HepG2 (cell line): ENCODE measurements at regions not wholly inside any gene's neighbourhood (a gene's known extent, or its start where the extent isn't known, plus 50 kb on each side); places are given as distances from the start of the nearest gene placed in this dataset.
A peak's percentile ranks its signal among the peaks of the same experiment; 100 is the strongest.

Experiments used
- ATAC-seq: fragments of 200-7000 bp; cut with Tn5 transposase; 3 replicates; pipeline ENCODE4 v1.9.1; 2020; ENCODE audit warnings: mild to moderate bottlenecking, moderate library complexity
- BruUV-seq: library from RNA; stranded (reverse); fragments of 400-500 nt; replicated peaks from 2 replicates; lab custom pipeline; 2021; lab: Mats Ljungman, UMichigan
- CTCF ChIA-PET: fragments of 300-600 bp; formaldehyde crosslinking; extraction: SDS; loops from one replicate; lab custom pipeline; 2021; ENCODE audit warnings: low total read pairs, inconsistent platforms, low intra/inter-chr PET ratio; lab: Yijun Ruan, JAX
- POLR2A ChIA-PET: fragments of 350-600 bp; sonication (Branson Sonifier 250); formaldehyde crosslinking; loops from one replicate; lab custom pipeline; 2020; ENCODE audit warnings: antibody characterized with exemption, inconsistent platforms; lab: Yijun Ruan, JAX
- DNase-seq: peaks from one replicate; pipeline ENCODE4 v3.0.0-alpha.2; 2015; ENCODE audit warnings: low spot score
- FAIRE-seq: peaks from 3 replicates; lab custom pipeline; 2011; peaks lifted over from hg19 to GRCh38; lab: Jason Lieb, UNC
- H2AFZ ChIP-seq: one replicate; pipeline ENCODE4 v1.6.1; 2011; ENCODE audit warnings: low read length, inconsistent platforms
- H3K27ac ChIP-seq: fragments of 300-600 bp; 3 replicates; pipeline ENCODE4 v1.8.0; 2011; ENCODE audit warnings: mixed run types, mild to moderate bottlenecking, mixed read lengths, low read length, inconsistent platforms; ENCODE audit not compliant: insufficient read depth; ENCODE audit errors: extremely low read length
- H3K27me3 ChIP-seq, 2 experiments: fragments of 200-600 bp in 1 of 2; 2 replicates in 1 of 2; 3 replicates in 1 of 2; pipeline versions ENCODE4 v1.6.0 to v1.8.0; 2011; ENCODE audit warnings: low read length in 2 of 2, mild to moderate bottlenecking in 2 of 2, moderate library complexity in 2 of 2, inconsistent platforms in 1 of 2; ENCODE audit not compliant: insufficient read depth in 2 of 2, control insufficient read depth in 1 of 2
- H3K36me3 ChIP-seq, 2 experiments: fragments of 200-600 bp in 1 of 2; replicated peaks in 1 of 2; 2 replicates in 1 of 2; 3 replicates in 1 of 2; pipeline versions ENCODE4 v1.5.1 to v1.8.0; 2011; ENCODE audit warnings: low read length in 2 of 2, inconsistent platforms in 1 of 2; ENCODE audit not compliant: insufficient read depth in 2 of 2, control insufficient read depth in 1 of 2
- H3K4me1 ChIP-seq: 2 replicates; pipeline ENCODE4 v1.5.1; 2012; ENCODE audit warnings: low read length, inconsistent platforms; ENCODE audit not compliant: insufficient read depth
- H3K4me2 ChIP-seq: 2 replicates; pipeline ENCODE4 v1.6.0; 2011; ENCODE audit warnings: low read depth, low read length, inconsistent platforms
- H3K4me3 ChIP-seq, 3 experiments: fragments of 200-600 bp in 1 of 3; sonication (generic), shearing (Covaris generic) in 1 of 3; replicated peaks in 1 of 3; 2 replicates each; pipeline ENCODE4 v1.5.1; 2011 to 2016; ENCODE audit warnings: low read length in 3 of 3, inconsistent platforms in 2 of 3, low read depth in 2 of 3, mild to moderate bottlenecking in 2 of 3, control low read depth in 1 of 3, mixed read lengths in 1 of 3; ENCODE audit not compliant: insufficient read depth in 1 of 3
- H3K79me2 ChIP-seq: one replicate; pipeline ENCODE4 v1.6.1; 2011; ENCODE audit warnings: low read length, inconsistent platforms; ENCODE audit not compliant: insufficient read depth
- H3K9ac ChIP-seq: 2 replicates; pipeline ENCODE4 v1.6.0; 2011; ENCODE audit warnings: mild to moderate bottlenecking, low read depth, low read length, inconsistent platforms; ENCODE audit not compliant: insufficient read depth
- H3K9me3 ChIP-seq: 2 replicates; pipeline ENCODE4 v1.5.1; 2012; ENCODE audit warnings: mild to moderate bottlenecking, low read length
- H4K20me1 ChIP-seq: 2 replicates; pipeline ENCODE4 v1.6.0; 2011; ENCODE audit warnings: inconsistent platforms, mild to moderate bottlenecking, low read length, moderate library complexity; ENCODE audit not compliant: insufficient read depth
- ATF4 ChIP-seq, 2 experiments: fragments of 450-650 bp in 1 of 2; sonication (generic) in 1 of 2; formaldehyde crosslinking; IDR thresholded peaks; 2 replicates each; pipeline versions ENCODE4 v1.5.0 to v1.8.0; 2020 to 2022; ENCODE audit warnings: mild to moderate bottlenecking in 1 of 2, missing genetic modification reagents in 1 of 2
- GABPA ChIP-seq, 2 experiments: IDR thresholded peaks; 2 replicates each; pipeline ENCODE4 v1.6.1; 2011 to 2016; ENCODE audit warnings: low read depth in 2 of 2, low read length in 1 of 2, missing biosample characterization in 1 of 2, missing genetic modification characterization in 1 of 2
- GATAD2A ChIP-seq: IDR thresholded peaks from 2 replicates; pipeline ENCODE4 v1.6.1; 2016
- GLMP ChIP-seq: sonication (generic); formaldehyde crosslinking; IDR thresholded peaks from 2 replicates; pipeline ENCODE4 v1.9.0; 2021; ENCODE audit warnings: missing genetic modification reagents, mild to moderate bottlenecking, borderline replicate concordance
- KLF16 ChIP-seq, 2 experiments: sonication (generic) in 1 of 2; formaldehyde crosslinking in 1 of 2; IDR thresholded peaks; 2 replicates each; pipeline versions ENCODE4 v1.6.1 to v1.8.0; 2016 to 2023; ENCODE audit warnings: missing genetic modification reagents in 2 of 2, missing compliant biosample characterization in 1 of 2
- MEIS2 ChIP-seq: sonication (generic); formaldehyde crosslinking; IDR thresholded peaks from 2 replicates; pipeline ENCODE4 v1.9.0; 2021; ENCODE audit warnings: mild to moderate bottlenecking, missing genetic modification reagents
- RARA ChIP-seq: IDR thresholded peaks from 2 replicates; pipeline ENCODE4 v1.6.1; 2016; ENCODE audit warnings: missing genetic modification reagents, missing compliant biosample characterization
- ZNF274 ChIP-seq: sonication (generic); formaldehyde crosslinking; IDR thresholded peaks from 2 replicates; pipeline ENCODE4 v1.5.1; 2020; ENCODE audit warnings: mild to moderate bottlenecking, missing genetic modification reagents
- ZNF547 ChIP-seq: sonication (generic); formaldehyde crosslinking; IDR thresholded peaks from 2 replicates; pipeline ENCODE4 v1.5.1; 2020; ENCODE audit warnings: mild to moderate bottlenecking, missing genetic modification reagents
- ZNF775 ChIP-seq: sonication (generic); formaldehyde crosslinking; IDR thresholded peaks from 2 replicates; pipeline ENCODE4 v1.4.0; 2020; ENCODE audit warnings: missing genetic modification reagents, mild to moderate bottlenecking, moderate library complexity, borderline replicate concordance
- WGBS: methylation state at CpG from one replicate; pipeline ENCODE4 v1.1.6; 2017; ENCODE audit warnings: low lambda C conversion rate; 5-methylcytosine and 5-hydroxymethylcytosine counted together
- in situ Hi-C: cut with HindIII; loops from 2 replicates; pipeline ENCODE4 v1.10.0; 2017; ENCODE audit warnings: low pct_unique_long_range_greater_than_20kb; ENCODE audit not compliant: extremely low pct_ligation_motif_present
- intact Hi-C: fragments of 100-400 bp; cut with micrococcal nuclease; formaldehyde crosslinking; loops from one replicate; pipeline ENCODE4 v1.10.0; 2022; ENCODE audit not compliant: unreplicated experiment

GRCh38 chr2:239461291-239462190 lies 60.7 kb upstream of the HDAC4 start:
- ATAC-seq (no peak), DNase-seq (no peak), FAIRE-seq (no peak)
- intact Hi-C loops: no loop called here
- 51% methylated on average over 19 of the region's 19 CpGs for WGBS
- Histone ChIP-seq H3K27me3 (peaks cover 2 to 52% of the 10 kb centered on the region in 2 experiments; a peak in 3 of 5 replicates), H3K36me3 (no peaks in the 10 kb centered on the region), H3K9ac (no peak overlapping the region), H3K79me2 (no peaks in the 10 kb centered on the region), H2AFZ (no peak overlapping the region), H3K4me3 (no peak overlapping the region), H3K9me3 (no peaks in the 10 kb centered on the region), H4K20me1 (no peaks in the 10 kb centered on the region), H3K4me2 (no peak overlapping the region), H3K27ac (no peak overlapping the region), H3K4me1 (peaks cover 18% of the 10 kb centered on the region)
- CTCF ChIA-PET: no interaction called here
- no TSS peak for BruUV-seq
- TF ChIP-seq ZNF547 (CRISPR knock-in tag): no peak
- no peak for TF ChIP-seq ZNF775 (CRISPR knock-in tag)
- no peak for TF ChIP-seq GABPA (IDR thresholded peaks at IDR 0.05; ENCODE audit: low read depth, low read length)
- TF ChIP-seq GABPA (CRISPR knock-in tag; IDR thresholded peaks at IDR 0.05; ENCODE audit: low read depth): no peak
- TF ChIP-seq MEIS2 (CRISPR knock-in tag): no peak
- in situ Hi-C loops: no loop called here
- POLR2A ChIA-PET: no interaction called here

GRCh38 chr2:239460780-239461179 lies 60.0 kb upstream of the HDAC4 start:
- FAIRE-seq (no peak), DNase-seq (peak; percentile 29), ATAC-seq (no peak)
- BruUV-seq: no TSS peak
- H3K4me1 ChIP-seq: peaks cover 10% of the 10 kb centered on the region
- no peak overlapping the region for H3K9ac ChIP-seq
- WGBS: 17% methylated on average over 5 of the region's 5 CpGs
- H3K9me3 ChIP-seq: no peaks in the 10 kb centered on the region
- peaks cover 2 to 53% of the 10 kb centered on the region in 2 experiments; a peak in 3 of 5 replicates for H3K27me3 ChIP-seq
- CTCF ChIA-PET: no interaction called here
- H3K4me3 ChIP-seq: no peak overlapping the region
- intact Hi-C loops: no loop called here
- no peak overlapping the region for H2AFZ ChIP-seq
- H3K27ac ChIP-seq: no peak overlapping the region
- no peaks in the 10 kb centered on the region for H4K20me1 ChIP-seq
- no peaks in the 10 kb centered on the region for H3K36me3 ChIP-seq
- no peaks in the 10 kb centered on the region for H3K79me2 ChIP-seq
- H3K4me2 ChIP-seq: no peak overlapping the region
- in situ Hi-C loops: no loop called here
- POLR2A ChIA-PET: no interaction called here
- no peak for TF ChIP-seq KLF16 (CRISPR knock-in tag; IDR thresholded peaks at IDR 0.05)
- TF ChIP-seq RARA: peak; percentile 20; the same call in 1 of the 2 replicates
- peak in 1 of 2 experiments; percentile 91; a peak in 2 of 4 replicates for TF ChIP-seq ATF4 (CRISPR knock-in tag; IDR thresholded peaks at IDR 0.05)
- peak; percentile 16; the same call in 1 of the 2 replicates for TF ChIP-seq GATAD2A
- no peak for TF ChIP-seq ZNF274
- no peak for TF ChIP-seq GLMP (CRISPR knock-in tag)
